Stimulated activated CD8-positive, alpha-beta memory T cell treated with anti-CD3 and anti-CD28 coated beads, Interleukin-4, amount 100 ng/mL, for 1 hour (primary cell): ENCODE measurements at regions not wholly inside any gene's neighbourhood (a gene's known extent, or its start where the extent isn't known, plus 50 kb on each side); places are given as distances from the start of the nearest gene placed in this dataset.

Experiments
- DNase-seq, 2 donors: peaks; one replicate each; pipeline ENCODE4 v3.0.0-alpha.2; 2020; ENCODE audit warnings: low read depth in 2 of 2, low spot score in 1 of 2

- DNase-seq, result no peak
These were observed 92.4 kb downstream of the GLI2 start for GRCh38 chr2:120828066-120828465.

- no peak for DNase-seq
These were observed 93.4 kb downstream of the GLI2 start for GRCh38 chr2:120828829-120829632.

- DNase-seq, result no peak
These were observed 94.0 kb downstream of the GLI2 start for GRCh38 chr2:120829633-120830025.

DNA sequence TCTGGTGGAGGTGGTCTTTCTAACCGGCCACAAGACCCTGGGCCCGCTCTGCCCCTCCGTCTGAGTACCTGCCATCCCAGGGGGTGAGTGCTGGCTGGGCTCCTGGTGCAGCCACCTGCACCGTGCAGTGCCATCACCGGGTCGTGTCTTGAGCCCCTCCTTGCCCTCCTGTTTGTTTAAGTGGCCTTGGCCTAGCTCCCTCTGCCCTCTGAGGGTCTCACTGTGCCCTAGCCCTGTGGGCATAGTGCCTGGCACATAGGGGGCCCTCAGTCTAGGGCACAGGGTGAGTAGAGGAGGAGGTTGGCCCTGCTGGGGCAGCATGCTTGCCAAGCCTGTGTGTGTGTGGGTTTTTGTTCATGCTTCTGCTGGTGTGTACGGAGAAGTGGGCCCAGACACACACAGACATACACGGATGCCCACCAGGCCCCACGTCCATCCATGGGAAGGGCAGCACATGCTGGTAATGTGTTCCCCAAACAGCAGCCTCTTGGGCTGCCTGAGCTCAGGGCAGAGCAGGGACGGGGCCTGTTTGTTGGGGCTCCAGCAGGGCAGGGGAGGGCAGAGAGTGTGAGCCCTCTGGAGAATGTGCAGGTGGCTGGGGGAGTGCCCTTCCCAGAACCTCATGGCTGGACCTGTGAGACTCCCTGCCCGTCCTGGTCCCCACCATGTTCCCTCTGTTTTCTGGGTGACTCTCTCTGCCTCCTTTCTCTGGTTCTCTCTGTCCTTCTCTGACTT, 94.6 kb downstream of the GLI2 start:
- no peak for DNase-seq

- DNase-seq, result no peak
These were observed 95.4 kb downstream of the GLI2 start for GRCh38 chr2:120831086-120831485.

DNA sequence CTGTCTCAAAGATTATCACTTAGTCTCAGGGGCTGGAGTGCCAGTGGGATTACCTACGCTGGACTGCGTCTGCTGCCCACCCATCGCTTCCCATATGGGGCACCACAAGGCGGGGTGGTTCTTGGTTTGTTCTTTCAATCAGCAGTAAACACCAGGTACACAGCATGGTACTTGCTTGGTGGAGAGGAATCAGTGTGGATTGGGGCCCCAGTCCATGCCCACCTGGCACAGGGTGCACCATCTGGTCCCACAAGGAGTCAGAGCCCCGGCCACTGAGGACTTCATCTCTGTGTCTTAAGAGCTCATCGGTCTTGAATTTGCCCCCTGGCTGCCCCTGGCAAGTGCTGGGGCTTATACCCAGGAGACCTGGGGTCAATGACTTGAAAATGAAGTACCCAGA, 96.2 kb downstream of the GLI2 start:
- no peak for DNase-seq

GRCh38 chr2:120832296-120833070, 96.8 kb downstream of the GLI2 start:
- no peak for DNase-seq

DNA sequence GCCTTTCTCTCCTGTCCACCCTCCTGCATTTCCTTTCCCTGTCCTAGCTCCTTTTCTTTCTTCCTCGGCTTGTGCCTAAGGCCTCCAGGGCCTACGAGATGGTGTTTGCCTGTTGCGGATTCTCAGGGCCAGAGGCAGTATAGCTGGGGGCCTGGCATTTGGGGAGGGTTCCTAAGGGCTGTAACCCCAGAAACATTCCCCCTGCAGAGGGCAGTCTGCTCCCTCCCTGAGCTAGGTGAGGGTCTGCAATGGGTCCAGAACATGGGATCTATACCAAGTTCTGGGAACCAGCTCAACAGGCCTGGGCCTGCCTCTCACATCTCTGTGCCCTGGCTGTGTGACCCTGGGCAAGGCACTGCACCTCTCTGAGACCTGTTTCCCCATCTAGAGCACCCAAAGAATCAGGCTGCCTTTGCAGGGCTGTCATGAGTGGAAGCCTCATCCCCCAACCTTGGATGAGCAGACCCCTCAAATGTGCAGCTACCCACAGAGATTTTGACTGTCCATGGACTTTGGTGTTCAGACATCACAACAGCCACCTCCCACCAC, 97.5 kb downstream of the GLI2 start:
- DNase-seq, result no peak

DNA sequence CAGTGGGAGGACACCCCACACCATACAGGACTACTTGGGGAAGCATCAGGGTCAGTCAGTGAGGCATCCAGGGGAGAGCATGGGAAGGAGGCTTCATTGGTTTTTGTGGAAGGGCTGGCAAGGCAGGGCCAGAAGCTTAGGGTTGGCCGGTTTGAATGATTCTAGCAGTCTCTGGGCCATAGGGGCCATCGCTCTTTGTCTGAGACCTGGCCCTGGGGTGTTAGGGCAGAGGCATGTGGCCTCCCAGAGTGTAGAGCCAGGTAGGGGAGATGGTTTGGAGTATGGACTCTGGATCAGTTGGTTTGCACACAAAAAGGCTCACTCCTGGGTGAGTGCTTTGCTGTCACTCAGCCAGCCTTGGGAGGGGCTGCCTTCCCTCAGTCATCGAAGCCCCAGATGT, 98.5 kb downstream of the GLI2 start:
- no peak for DNase-seq

DNA sequence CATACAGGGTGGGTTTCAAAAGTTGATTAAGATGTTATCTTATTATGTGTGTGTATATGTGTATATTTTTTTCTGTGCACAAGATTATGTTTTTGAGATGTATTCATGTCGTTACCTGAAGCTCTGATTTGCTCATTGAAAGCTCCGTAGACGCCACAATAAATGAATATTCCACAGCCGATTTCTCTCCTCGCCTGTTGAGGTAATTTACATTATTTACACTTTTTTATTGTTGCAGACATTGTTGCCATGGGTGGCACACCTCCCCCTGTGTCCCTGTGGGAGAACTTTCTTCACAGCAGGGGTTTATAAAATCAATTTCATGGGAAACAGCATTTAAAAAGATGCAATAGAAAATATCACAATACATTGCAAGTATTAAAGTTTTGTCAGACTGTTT, 100.6 kb downstream of the GLI2 start:
- no peak for DNase-seq

GRCh38 chr2:120840795-120841487, 105.3 kb downstream of the GLI2 start:
- no peak for DNase-seq

- no peak for DNase-seq
These were observed 107.1 kb downstream of the GLI2 start for GRCh38 chr2:120842456-120843439.

- DNase-seq, result no peak
These were observed 108.5 kb downstream of the GLI2 start for GRCh38 chr2:120844070-120844738.

GRCh38 chr2:120845277-120845676, 109.6 kb downstream of the GLI2 start:
- DNase-seq, result no peak

DNA sequence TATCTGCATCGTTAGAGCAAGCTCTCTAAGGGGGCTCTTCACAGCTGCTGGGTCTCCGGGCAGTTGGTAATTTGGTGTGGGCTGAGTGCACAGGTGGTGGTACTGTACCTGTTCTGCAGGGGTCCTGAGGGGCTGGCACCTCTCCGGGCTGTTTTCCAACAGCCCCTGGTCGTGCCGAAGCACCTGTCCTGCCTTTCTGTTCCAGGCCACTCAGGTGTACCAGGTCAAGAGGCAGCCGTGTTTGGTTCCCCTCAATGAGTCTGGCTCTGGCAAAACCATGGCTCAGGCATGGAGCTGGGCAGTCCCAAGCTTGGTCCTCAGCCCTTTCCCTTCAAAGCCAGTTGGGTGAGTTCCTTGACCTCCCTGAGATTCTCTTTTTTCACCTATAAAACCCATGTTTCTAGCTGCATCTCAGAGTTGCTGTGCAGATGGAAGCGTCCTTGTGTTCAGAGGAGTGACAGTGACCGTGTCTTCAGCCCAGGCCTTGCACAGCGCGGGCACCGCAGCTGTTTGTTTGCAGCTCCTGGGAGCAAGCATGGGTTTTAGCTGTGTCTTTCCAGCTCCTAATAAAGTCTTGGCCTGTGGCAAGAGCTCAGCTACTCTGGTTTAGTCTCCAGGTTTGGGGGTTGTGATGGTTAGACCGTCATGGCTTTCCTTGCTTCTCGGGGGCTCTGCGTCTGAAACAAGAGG, 110.9 kb downstream of the GLI2 start:
- no peak for DNase-seq

DNA sequence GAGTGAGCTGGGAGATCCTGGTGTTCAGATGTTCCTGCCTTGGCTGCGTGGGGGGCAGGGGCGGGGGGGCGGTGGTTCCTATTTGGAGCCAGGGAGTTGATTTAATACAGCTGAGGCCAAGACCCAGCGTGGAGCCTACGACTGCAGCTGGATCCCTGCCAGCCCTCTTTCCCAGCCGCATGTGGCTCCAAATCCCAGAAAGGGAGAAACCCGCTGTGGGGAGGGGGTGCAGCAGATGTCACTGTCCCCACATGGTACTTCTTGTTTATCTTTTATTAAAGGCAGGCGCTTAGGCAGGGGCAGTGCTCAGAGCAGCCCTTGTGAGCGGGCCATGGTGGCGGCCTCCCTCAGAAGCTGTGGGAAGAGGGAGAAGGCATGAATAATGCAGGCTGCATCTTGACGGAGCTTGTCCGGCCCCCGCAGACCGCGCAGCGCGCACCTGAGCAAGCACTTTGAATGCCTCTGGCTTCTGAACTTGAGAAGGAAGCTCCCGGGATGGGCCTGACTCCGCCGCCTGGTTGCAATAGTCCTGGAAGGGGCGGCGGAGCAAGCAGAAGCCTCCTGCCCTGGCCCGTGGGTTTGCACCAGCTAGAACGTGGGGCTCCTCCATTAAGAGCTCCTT, 112.1 kb downstream of the GLI2 start:
- no peak for DNase-seq

GRCh38 chr2:120849278-120849677, 113.6 kb downstream of the GLI2 start:
- DNase-seq, result no peak

GRCh38 chr2:120850551-120850950, 114.9 kb downstream of the GLI2 start:
- no peak for DNase-seq
